Epithelial cell of esophagus (primary cell): ENCODE measurements at regions not wholly inside any gene's neighbourhood (a gene's known extent, or its start where the extent isn't known, plus 50 kb on each side); places are given as distances from the start of the nearest gene placed in this dataset.
A peak's percentile ranks its signal among the peaks of the same experiment; 100 is the strongest.

Experiments
- DNase-seq: peaks from one replicate; pipeline ENCODE4 v3.0.0; 2010; ENCODE audit warnings: low read depth
- H3K4me3 ChIP-seq: 2 replicates; pipeline ENCODE4 v1.5.1; 2011; ENCODE audit warnings: mild to moderate bottlenecking, low read length, control low read depth
- CTCF ChIP-seq: IDR thresholded peaks from 2 replicates; pipeline ENCODE4 v1.5.1; 2011; ENCODE audit warnings: low read depth, mild to moderate bottlenecking, low read length, control low read depth, inconsistent platforms; ENCODE audit not compliant: insufficient read depth; ENCODE audit errors: missing control alignments

DNA sequence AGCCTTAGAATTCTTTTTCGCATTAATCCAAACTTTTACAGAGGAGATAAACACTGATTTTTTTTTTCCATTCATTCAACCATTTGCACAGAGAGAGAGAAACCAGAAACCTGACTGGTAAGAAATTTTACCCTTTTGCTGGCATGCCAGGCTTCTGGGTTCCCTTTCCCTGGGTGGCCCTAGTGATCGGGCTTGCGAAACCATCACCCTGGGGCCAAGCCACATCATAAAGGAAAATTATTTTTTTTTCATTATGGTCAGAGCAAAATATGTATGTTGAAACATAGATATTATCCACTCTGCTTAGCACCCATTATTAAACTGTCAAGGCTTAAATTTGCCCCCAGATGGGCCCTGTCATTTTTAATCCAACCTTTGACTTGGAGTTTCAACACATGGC, 55.4 kb upstream of the INHBA start:
- DNase-seq, result no peak
- no peak for TF ChIP-seq CTCF
- H3K4me3 ChIP-seq, result no peak overlapping the region

DNA sequence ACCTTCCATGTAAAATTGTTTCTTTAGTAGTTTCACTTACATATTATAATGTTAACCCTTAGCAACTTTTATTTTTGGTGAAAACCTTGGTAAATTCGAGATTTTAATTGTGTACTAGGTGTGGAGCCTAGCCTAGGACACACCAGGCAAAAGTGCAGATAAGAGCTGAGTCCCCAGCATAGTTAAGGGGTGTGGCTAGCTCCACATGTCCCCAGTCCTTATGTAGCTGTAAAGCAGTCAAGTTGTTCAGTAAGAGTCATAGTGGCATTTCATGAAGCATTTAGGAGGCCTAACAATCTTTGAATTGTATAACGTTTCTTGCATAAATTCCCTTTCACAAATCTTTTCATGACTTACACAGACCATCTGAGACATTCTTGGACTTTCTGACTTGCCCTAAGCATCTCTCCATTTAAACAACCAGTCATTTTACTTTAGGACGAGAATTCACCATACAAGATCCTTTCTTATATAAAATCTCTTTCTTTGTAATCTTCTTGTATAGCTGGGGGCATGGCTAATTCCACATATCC, 53.8 kb upstream of the INHBA start:
- no peak for DNase-seq
- H3K4me3 ChIP-seq, result no peak overlapping the region
- TF ChIP-seq CTCF, result no peak

DNA sequence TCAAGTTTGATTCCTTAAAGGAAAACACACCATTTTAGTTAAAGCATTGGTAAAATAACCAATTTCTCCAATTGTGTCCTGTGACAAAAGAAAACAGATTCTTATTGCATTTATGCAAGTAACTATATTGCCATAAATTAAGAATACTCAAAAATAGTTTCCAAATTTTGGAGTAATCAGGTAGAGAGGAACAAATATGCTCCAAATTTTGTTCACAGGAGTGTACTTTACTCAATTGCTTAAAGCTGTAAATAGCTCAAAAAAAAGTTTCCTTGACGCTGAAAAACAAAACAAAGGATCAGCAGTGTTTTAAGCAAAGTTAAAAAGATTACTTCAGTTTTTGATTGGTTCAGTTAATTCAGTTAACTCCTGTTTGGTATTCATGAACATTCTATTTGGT, 52.2 kb upstream of the INHBA start:
- no peak for TF ChIP-seq CTCF
- no peak overlapping the region for H3K4me3 ChIP-seq
- DNase-seq, result no peak

GRCh38 chr7:41754046-41754445, 51.2 kb upstream of the INHBA start:
- TF ChIP-seq CTCF, result no peak
- H3K4me3 ChIP-seq, result no peak overlapping the region
- peak; percentile 71 for DNase-seq
